Activated CD4-positive, alpha-beta memory T cell treated with anti-CD3 and anti-CD28 coated beads for 36 hours (primary cell): ENCODE measurements at regions not wholly inside any gene's neighbourhood (a gene's known extent, or its start where the extent isn't known, plus 50 kb on each side); places are given as distances from the start of the nearest gene placed in this dataset.

Source experiments
- CTCF ChIA-PET: fragments of 350-600 bp; sonication (Branson Sonifier 250); formaldehyde crosslinking; loops from one replicate; lab custom pipeline; 2021; ENCODE audit warnings: antibody characterized with exemption, inconsistent platforms; lab: Charles Lee
- POLR2A ChIA-PET: fragments of 350-600 bp; sonication (Branson Sonifier 250); formaldehyde crosslinking; loops from one replicate; lab custom pipeline; 2021; ENCODE audit warnings: antibody characterized with exemption; lab: Charles Lee
- DNase-seq: peaks from one replicate; pipeline ENCODE4 v3.0.0-alpha.2; 2020
- H3K27ac Mint-ChIP-seq: one replicate; pipeline ENCODE4 v1.8.0; 2021; ENCODE audit warnings: mixed read lengths
- H3K27me3 Mint-ChIP-seq: one replicate; pipeline ENCODE4 v1.8.0; 2021; ENCODE audit warnings: mixed read lengths
- H3K36me3 Mint-ChIP-seq: one replicate; pipeline ENCODE4 v1.8.0; 2021; ENCODE audit warnings: mixed read lengths
- H3K4me1 Mint-ChIP-seq: one replicate; pipeline ENCODE4 v1.8.0; 2021; ENCODE audit warnings: low read depth, mixed read lengths
- H3K4me3 Mint-ChIP-seq: one replicate; pipeline ENCODE4 v1.8.0; 2021; ENCODE audit warnings: mild to moderate bottlenecking, mixed read lengths
- H3K9me3 Mint-ChIP-seq: one replicate; pipeline ENCODE4 v1.8.0; 2021; ENCODE audit warnings: mixed read lengths
- intact Hi-C: fragments of 100-400 bp; cut with micrococcal nuclease; formaldehyde crosslinking; loops from one replicate; pipeline ENCODE4 v1.15.1; 2023

DNA sequence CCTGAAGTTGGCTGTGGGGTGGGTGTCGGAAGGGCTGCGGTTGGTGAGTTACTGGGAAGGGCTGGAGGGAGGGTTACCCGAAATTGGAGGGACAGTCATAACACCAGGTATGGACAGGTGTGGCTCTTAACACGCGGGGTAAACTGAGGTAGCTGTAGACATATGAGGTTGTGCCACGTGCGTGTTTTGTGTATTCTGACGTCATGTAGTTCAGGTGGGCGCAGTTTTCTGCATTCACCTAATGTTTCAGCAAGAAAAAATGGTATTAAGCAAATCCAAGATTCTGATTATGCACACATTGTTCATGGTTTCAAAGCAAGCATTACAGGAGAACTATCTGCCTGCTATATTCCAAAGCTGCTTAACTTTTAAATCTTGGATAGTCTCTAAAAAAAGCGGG, 83.5 kb upstream of the GPM6B start:
- H3K4me3 Mint-ChIP-seq: no peak overlapping the region
- intact Hi-C loops: no loop called here
- H3K4me1 Mint-ChIP-seq: no peaks in the 10 kb centered on the region
- no peaks in the 10 kb centered on the region for H3K36me3 Mint-ChIP-seq
- H3K9me3 Mint-ChIP-seq: no peaks in the 10 kb centered on the region
- POLR2A ChIA-PET: no interaction called here
- H3K27me3 Mint-ChIP-seq: no peaks in the 10 kb centered on the region
- CTCF ChIA-PET: interaction anchor here (0.8 kb wide), 1 partner anchor 393 kb away, joined by 3 read pairs; no protein-coding TSS in a partner anchor
- no peak overlapping the region for H3K27ac Mint-ChIP-seq
- DNase-seq: no peak

- H3K36me3 Mint-ChIP-seq: no peaks in the 10 kb centered on the region
- DNase-seq: no peak
- no peaks in the 10 kb centered on the region for H3K9me3 Mint-ChIP-seq
- no peak overlapping the region for H3K27ac Mint-ChIP-seq
- CTCF ChIA-PET: interaction anchor here (0.8 kb wide), 1 partner anchor 392 kb away, joined by 3 read pairs; no protein-coding TSS in a partner anchor
- H3K4me1 Mint-ChIP-seq: no peaks in the 10 kb centered on the region
- H3K4me3 Mint-ChIP-seq: no peak overlapping the region
- intact Hi-C loops: loop anchor here (2.0 kb wide), 1 partner anchor 127 kb away; no protein-coding TSS in a partner anchor
- no peaks in the 10 kb centered on the region for H3K27me3 Mint-ChIP-seq
- POLR2A ChIA-PET: no interaction called here
Measured at GRCh38 chrX:13899607-13900006, 82.7 kb upstream of the GPM6B start.

DNA sequence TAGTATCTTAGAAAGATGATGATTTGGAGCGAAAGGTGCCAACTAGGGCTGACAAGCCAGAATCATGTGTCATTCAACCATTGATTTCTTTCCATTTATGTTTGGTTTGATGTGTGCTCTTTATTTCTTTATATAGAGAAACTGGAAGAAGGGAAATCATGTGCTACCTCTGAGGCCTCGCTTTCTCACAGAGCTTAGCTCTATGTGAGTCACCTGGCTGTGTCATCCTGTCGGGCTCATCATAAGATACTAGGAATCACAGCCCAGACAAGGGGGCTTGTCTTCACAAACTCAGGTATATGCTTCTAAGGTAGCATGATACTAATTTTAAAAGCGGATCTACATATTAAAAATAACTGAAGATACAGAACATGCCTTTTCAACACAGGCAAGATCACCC, 81.7 kb upstream of the GPM6B start:
- H3K9me3 Mint-ChIP-seq: no peaks in the 10 kb centered on the region
- DNase-seq: peak; percentile 10
- ChIA-PET POLR2A (no interaction called here), CTCF (interaction anchor here (1.7 kb wide), 1 partner anchor 130 kb away, joined by 7 read pairs; the partner anchor contains the start of gene GEMIN8)
- no peak overlapping the region for H3K27ac Mint-ChIP-seq
- no peaks in the 10 kb centered on the region for H3K36me3 Mint-ChIP-seq
- no peaks in the 10 kb centered on the region for H3K4me1 Mint-ChIP-seq
- H3K27me3 Mint-ChIP-seq: no peaks in the 10 kb centered on the region
- H3K4me3 Mint-ChIP-seq: no peak overlapping the region
- intact Hi-C loops: loop anchor here (1.0 to 2.0 kb wide), 2 partner anchors 128 to 134 kb away; no protein-coding TSS in a partner anchor

DNA sequence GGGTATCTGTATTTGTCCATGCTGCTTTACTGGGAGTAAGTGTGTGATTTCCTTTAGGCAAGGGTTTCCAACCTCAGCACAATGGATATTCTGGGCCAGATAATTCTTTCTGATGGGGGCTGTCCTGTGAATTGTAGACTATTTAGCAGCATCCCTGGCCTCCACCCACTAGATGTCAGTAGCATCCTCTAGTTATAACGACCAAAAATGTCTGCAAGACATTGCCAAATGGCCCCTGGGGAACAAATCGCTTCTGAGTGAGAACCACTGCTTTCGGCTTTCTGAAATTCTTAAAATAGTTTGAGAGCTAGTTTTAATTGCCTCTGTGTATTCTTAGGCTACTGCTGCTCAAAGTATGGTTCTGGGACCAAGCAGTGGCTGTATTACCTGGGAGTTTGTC, 81.2 kb upstream of the GPM6B start:
- Mint-ChIP-seq H3K4me1 (no peaks in the 10 kb centered on the region), H3K27ac (no peak overlapping the region), H3K9me3 (no peaks in the 10 kb centered on the region), H3K4me3 (no peak overlapping the region), H3K36me3 (no peaks in the 10 kb centered on the region), H3K27me3 (no peaks in the 10 kb centered on the region)
- ChIA-PET POLR2A (no interaction called here), CTCF (interaction anchor here (1.7 kb wide), 1 partner anchor 131 kb away, joined by 7 read pairs; the partner anchor contains the start of gene GEMIN8)
- intact Hi-C loops: loop anchor here (1.0 to 2.0 kb wide), 2 partner anchors 129 to 134 kb away; no protein-coding TSS in a partner anchor
- DNase-seq: peak; percentile 9

- POLR2A ChIA-PET: no interaction called here
- intact Hi-C loops: no loop called here
- Mint-ChIP-seq H3K36me3 (no peaks in the 10 kb centered on the region), H3K9me3 (no peaks in the 10 kb centered on the region), H3K27ac (no peak overlapping the region), H3K27me3 (no peaks in the 10 kb centered on the region), H3K4me3 (no peak overlapping the region), H3K4me1 (no peaks in the 10 kb centered on the region)
- no peak for DNase-seq
- CTCF ChIA-PET: interaction anchor here (0.5 to 1.7 kb wide), 2 partner anchors 68 to 131 kb away, joined by 3 to 7 read pairs; partner anchors contain the start of gene GEMIN8
Measured at GRCh38 chrX:13897566-13897965, 80.7 kb upstream of the GPM6B start.

- no peak for DNase-seq
- no peak overlapping the region for H3K4me3 Mint-ChIP-seq
- H3K36me3 Mint-ChIP-seq: no peaks in the 10 kb centered on the region
- no peak overlapping the region for H3K27ac Mint-ChIP-seq
- no peaks in the 10 kb centered on the region for H3K4me1 Mint-ChIP-seq
- intact Hi-C loops: no loop called here
- POLR2A ChIA-PET: no interaction called here
- no peaks in the 10 kb centered on the region for H3K9me3 Mint-ChIP-seq
- no peaks in the 10 kb centered on the region for H3K27me3 Mint-ChIP-seq
- CTCF ChIA-PET: no interaction called here
Measured at GRCh38 chrX:13894888-13895565, 78.1 kb upstream of the GPM6B start.

GRCh38 chrX:13893826-13894225, 76.9 kb upstream of the GPM6B start:
- no peaks in the 10 kb centered on the region for H3K9me3 Mint-ChIP-seq
- POLR2A ChIA-PET: no interaction called here
- DNase-seq: no peak
- no peaks in the 10 kb centered on the region for H3K36me3 Mint-ChIP-seq
- intact Hi-C loops: no loop called here
- H3K4me3 Mint-ChIP-seq: no peak overlapping the region
- no peak overlapping the region for H3K27ac Mint-ChIP-seq
- no peaks in the 10 kb centered on the region for H3K4me1 Mint-ChIP-seq
- H3K27me3 Mint-ChIP-seq: no peaks in the 10 kb centered on the region
- CTCF ChIA-PET: no interaction called here

- no peaks in the 10 kb centered on the region for H3K4me1 Mint-ChIP-seq
- no peaks in the 10 kb centered on the region for H3K27me3 Mint-ChIP-seq
- H3K36me3 Mint-ChIP-seq: no peaks in the 10 kb centered on the region
- no peak for DNase-seq
- CTCF ChIA-PET: no interaction called here
- POLR2A ChIA-PET: no interaction called here
- no peak overlapping the region for H3K4me3 Mint-ChIP-seq
- H3K27ac Mint-ChIP-seq: no peak overlapping the region
- intact Hi-C loops: no loop called here
- no peaks in the 10 kb centered on the region for H3K9me3 Mint-ChIP-seq
Measured at GRCh38 chrX:13892856-13893255, 76.0 kb upstream of the GPM6B start.

DNA sequence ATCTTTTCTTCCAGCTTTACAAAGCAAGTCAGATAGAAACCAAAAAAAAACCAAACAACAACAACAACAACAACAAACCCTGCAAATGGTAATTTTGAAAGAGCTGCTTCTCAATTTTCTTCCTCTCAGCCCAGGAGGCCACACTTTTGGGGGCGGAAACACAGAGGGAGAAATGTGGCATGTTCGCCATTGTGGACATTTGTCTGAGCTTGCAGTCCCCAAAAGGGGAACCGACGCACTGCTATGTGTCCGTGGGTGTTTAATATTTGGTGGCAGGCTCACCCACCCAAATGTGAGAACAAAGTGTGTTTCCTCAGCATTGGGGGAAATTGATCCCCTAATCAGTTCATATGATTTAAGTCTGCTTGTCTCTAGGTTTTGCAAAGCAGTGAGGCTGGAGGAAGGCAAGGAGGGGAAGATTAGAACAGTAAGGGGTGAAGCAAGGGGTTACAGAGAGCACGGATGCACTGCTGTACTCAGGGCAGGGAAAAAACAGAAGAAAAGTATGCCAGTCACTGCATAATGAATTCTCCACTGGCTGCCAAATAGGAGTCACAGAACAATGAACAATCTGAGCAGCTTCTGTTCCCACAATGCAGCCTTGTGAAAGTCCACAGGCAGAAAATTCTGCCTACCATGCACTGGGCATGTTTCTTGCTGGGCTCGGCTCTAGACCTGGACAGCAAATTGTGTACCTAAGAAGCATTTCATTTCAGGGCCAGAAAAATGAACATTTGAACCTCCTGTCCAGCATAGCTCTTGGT, 74.7 kb upstream of the GPM6B start:
- no peak for DNase-seq
- intact Hi-C loops: no loop called here
- no peaks in the 10 kb centered on the region for H3K9me3 Mint-ChIP-seq
- H3K36me3 Mint-ChIP-seq: no peaks in the 10 kb centered on the region
- H3K27ac Mint-ChIP-seq: no peak overlapping the region
- CTCF ChIA-PET: interaction anchor here (0.6 kb wide), 1 partner anchor 267 kb away, joined by 3 read pairs; no protein-coding TSS in a partner anchor
- POLR2A ChIA-PET: no interaction called here
- H3K27me3 Mint-ChIP-seq: no peaks in the 10 kb centered on the region
- no peak overlapping the region for H3K4me3 Mint-ChIP-seq
- no peaks in the 10 kb centered on the region for H3K4me1 Mint-ChIP-seq

DNA sequence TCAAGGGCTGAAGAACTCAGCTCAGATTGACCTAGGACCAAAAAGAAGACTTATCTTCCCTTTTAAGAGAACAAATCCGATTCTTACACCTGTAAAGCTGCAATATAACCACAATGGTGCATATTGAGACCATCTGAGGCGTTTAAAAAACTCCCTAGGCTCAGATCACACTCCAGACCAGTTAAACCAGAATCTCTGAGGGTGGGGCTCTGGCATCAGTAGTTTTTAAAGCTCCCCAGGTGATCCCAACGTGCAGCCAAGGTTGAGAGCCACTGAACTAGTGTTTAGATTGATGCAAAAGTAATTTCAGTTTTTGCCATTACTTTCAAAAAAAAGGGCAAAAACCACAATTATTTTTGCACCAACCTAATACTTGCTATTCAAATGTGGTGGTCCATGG, 73.9 kb upstream of the GPM6B start:
- intact Hi-C loops: no loop called here
- Mint-ChIP-seq H3K36me3 (no peaks in the 10 kb centered on the region), H3K4me1 (no peaks in the 10 kb centered on the region), H3K4me3 (no peak overlapping the region), H3K9me3 (no peaks in the 10 kb centered on the region), H3K27me3 (no peaks in the 10 kb centered on the region), H3K27ac (no peak overlapping the region)
- CTCF ChIA-PET: interaction anchor here (0.6 kb wide), 1 partner anchor 266 kb away, joined by 3 read pairs; no protein-coding TSS in a partner anchor
- POLR2A ChIA-PET: no interaction called here
- DNase-seq: no peak

GRCh38 chrX:13888284-13888683, 71.4 kb upstream of the GPM6B start:
- no peaks in the 10 kb centered on the region for H3K9me3 Mint-ChIP-seq
- no peak for DNase-seq
- intact Hi-C loops: no loop called here
- ChIA-PET POLR2A (no interaction called here), CTCF (interaction anchor here (0.5 kb wide), 1 partner anchor 138 kb away, joined by 3 read pairs; no protein-coding TSS in a partner anchor)
- H3K36me3 Mint-ChIP-seq: no peaks in the 10 kb centered on the region
- H3K4me3 Mint-ChIP-seq: no peak overlapping the region
- no peaks in the 10 kb centered on the region for H3K4me1 Mint-ChIP-seq
- no peak overlapping the region for H3K27ac Mint-ChIP-seq
- no peaks in the 10 kb centered on the region for H3K27me3 Mint-ChIP-seq

- Mint-ChIP-seq H3K9me3 (no peaks in the 10 kb centered on the region), H3K4me1 (no peaks in the 10 kb centered on the region), H3K36me3 (no peaks in the 10 kb centered on the region), H3K4me3 (no peak overlapping the region), H3K27me3 (no peaks in the 10 kb centered on the region), H3K27ac (no peak overlapping the region)
- no peak for DNase-seq
- ChIA-PET CTCF (no interaction called here), POLR2A (no interaction called here)
- intact Hi-C loops: no loop called here
Measured at GRCh38 chrX:13885591-13885990, 68.7 kb upstream of the GPM6B start.
